Smooth muscle cell (in vitro differentiated cells): ENCODE measurements at regions not wholly inside any gene's neighbourhood (a gene's known extent, or its start where the extent isn't known, plus 50 kb on each side); places are given as distances from the start of the nearest gene placed in this dataset.

Experiments used
- DNase-seq: peaks from one replicate; lab custom pipeline; 2025; ENCODE audit not compliant: unreplicated experiment; lab: John Stamatoyannopoulos, UW
- H2AFZ ChIP-seq: fragments of 200-600 bp; sonication (generic); 2 replicates; pipeline ENCODE4 v1.6.0; 2016; ENCODE audit warnings: antibody characterized with exemption, low read depth, mild to moderate bottlenecking
- H3F3A ChIP-seq: fragments of 200-600 bp; sonication (generic); 2 replicates; pipeline ENCODE4 v1.6.0; 2017; ENCODE audit warnings: antibody characterized with exemption, low read depth
- H3K27ac ChIP-seq: fragments of 200-600 bp; sonication (generic); 2 replicates; pipeline ENCODE4 v1.5.1; 2016; ENCODE audit warnings: low read depth, mild to moderate bottlenecking
- H3K27me3 ChIP-seq: fragments of 200-600 bp; sonication (generic); 2 replicates; pipeline ENCODE4 v1.6.1; 2016; ENCODE audit warnings: low read depth, mild to moderate bottlenecking
- H3K36me3 ChIP-seq: fragments of 200-600 bp; sonication (generic); 2 replicates; pipeline ENCODE4 v1.5.1; 2016; ENCODE audit warnings: low read depth
- H3K4me1 ChIP-seq: fragments of 200-600 bp; sonication (generic); 2 replicates; pipeline ENCODE4 v1.5.1; 2016; ENCODE audit warnings: low read depth
- H3K4me2 ChIP-seq: fragments of 200-600 bp; sonication (generic); 2 replicates; pipeline ENCODE4 v1.6.0; 2016; ENCODE audit warnings: mild to moderate bottlenecking
- H3K4me3 ChIP-seq: fragments of 200-600 bp; sonication (generic); 2 replicates; pipeline ENCODE4 v1.5.1; 2016; ENCODE audit warnings: mild to moderate bottlenecking
- H3K79me2 ChIP-seq: fragments of 200-600 bp; sonication (generic); 2 replicates; pipeline ENCODE4 v1.6.0; 2016; ENCODE audit warnings: low read depth, mild to moderate bottlenecking
- H3K9ac ChIP-seq: fragments of 200-600 bp; sonication (generic); 2 replicates; pipeline ENCODE4 v1.6.0; 2016; ENCODE audit warnings: low read depth
- H3K9me3 ChIP-seq: fragments of 200-600 bp; sonication (generic); replicated peaks from 2 replicates; pipeline ENCODE4 v1.5.1; 2016; ENCODE audit warnings: low read depth
- H4K20me1 ChIP-seq: fragments of 200-600 bp; sonication (generic); 2 replicates; pipeline ENCODE4 v1.6.0; 2016; ENCODE audit warnings: low read depth
- WGBS: methylation state at CpG from one replicate; pipeline ENCODE4 v1.1.7; 2016; ENCODE audit warnings: low lambda C conversion rate; 5-methylcytosine and 5-hydroxymethylcytosine counted together
- TF ChIP-seq, protein P1 (sequence below): fragments of 200-600 bp; sonication (generic); IDR thresholded peaks from 2 replicates; pipeline ENCODE4 v1.5.1; 2017; ENCODE audit warnings: borderline replicate concordance, mild to moderate bottlenecking, antibody characterized with exemption; ENCODE audit not compliant: insufficient read depth, poor library complexity, severe bottlenecking

DNA sequence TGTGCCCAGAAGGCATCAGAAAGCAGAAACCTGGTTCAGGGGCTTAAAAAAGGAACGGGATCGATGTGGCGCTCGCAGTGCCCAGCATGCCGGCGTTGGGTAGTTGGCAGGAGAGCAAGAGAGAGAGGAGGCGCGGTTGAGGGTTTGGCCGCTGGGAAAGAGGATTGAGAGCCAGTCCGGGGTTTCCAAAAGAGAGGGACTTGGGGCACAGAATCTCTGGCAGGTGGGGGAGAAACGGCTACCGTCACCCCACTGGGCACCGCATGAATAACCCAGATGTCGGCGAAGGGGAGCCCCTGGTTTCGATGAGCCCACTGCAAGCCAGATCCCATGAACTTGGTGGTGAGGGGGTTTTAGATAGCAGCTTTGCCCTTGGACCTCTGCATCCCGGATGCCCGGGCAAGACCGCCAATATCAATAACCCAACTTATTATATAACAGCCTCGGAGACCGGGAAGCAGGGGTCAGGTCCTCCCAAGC lies 60.4 kb upstream of the ACOT11 start:
- peak overlapping the region; percentile 85 for H2AFZ ChIP-seq
- no peaks in the 10 kb centered on the region for H3K27me3 ChIP-seq
- peaks cover 28% of the 10 kb centered on the region for H3K4me1 ChIP-seq
- H3K79me2 ChIP-seq, result no peaks in the 10 kb centered on the region
- H3K36me3 ChIP-seq, result no peaks in the 10 kb centered on the region
- H3K4me2 ChIP-seq, result peak overlapping the region; percentile 97
- WGBS, result 20% methylated on average over 21 of the region's 21 CpGs
- H3F3A ChIP-seq, result peaks cover 8% of the 10 kb centered on the region
- H3K4me3 ChIP-seq, result peak overlapping the region; percentile 74
- H4K20me1 ChIP-seq, result no peaks in the 10 kb centered on the region
- no peak overlapping the region for H3K27ac ChIP-seq
- no peaks in the 10 kb centered on the region for H3K9me3 ChIP-seq
- DNase-seq, result no peak
- TF ChIP-seq, protein P1, sequence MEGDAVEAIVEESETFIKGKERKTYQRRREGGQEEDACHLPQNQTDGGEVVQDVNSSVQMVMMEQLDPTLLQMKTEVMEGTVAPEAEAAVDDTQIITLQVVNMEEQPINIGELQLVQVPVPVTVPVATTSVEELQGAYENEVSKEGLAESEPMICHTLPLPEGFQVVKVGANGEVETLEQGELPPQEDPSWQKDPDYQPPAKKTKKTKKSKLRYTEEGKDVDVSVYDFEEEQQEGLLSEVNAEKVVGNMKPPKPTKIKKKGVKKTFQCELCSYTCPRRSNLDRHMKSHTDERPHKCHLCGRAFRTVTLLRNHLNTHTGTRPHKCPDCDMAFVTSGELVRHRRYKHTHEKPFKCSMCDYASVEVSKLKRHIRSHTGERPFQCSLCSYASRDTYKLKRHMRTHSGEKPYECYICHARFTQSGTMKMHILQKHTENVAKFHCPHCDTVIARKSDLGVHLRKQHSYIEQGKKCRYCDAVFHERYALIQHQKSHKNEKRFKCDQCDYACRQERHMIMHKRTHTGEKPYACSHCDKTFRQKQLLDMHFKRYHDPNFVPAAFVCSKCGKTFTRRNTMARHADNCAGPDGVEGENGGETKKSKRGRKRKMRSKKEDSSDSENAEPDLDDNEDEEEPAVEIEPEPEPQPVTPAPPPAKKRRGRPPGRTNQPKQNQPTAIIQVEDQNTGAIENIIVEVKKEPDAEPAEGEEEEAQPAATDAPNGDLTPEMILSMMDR, result no peak
- no peak overlapping the region for H3K9ac ChIP-seq

DNA sequence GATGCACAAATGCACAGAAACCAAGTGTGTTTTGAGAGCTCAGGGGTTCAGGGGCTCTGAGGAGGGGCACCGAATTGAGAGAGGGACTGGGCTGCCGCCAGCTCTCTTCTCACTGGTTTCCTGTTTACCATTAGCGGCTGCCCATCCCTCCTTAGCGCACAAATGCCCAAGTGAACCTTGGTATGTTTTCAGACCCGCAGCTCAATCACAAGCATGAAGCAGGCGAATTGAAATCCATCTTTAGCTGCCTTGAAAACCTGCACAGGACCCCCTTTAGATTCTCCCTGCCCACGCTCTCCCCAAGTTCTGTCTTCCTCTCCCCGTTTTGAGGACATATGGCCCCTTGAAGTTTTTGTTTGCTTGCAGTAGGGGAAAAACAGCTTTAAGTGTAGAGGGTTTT lies 61.1 kb upstream of the ACOT11 start:
- Histone ChIP-seq H4K20me1 (no peaks in the 10 kb centered on the region), H3K79me2 (no peaks in the 10 kb centered on the region), H3K9ac (no peak overlapping the region), H3K27me3 (no peaks in the 10 kb centered on the region), H2AFZ (no peak overlapping the region), H3K4me3 (peak overlapping the region; percentile 74), H3F3A (peaks cover 8% of the 10 kb centered on the region), H3K4me2 (peak overlapping the region; percentile 97), H3K27ac (no peak overlapping the region), H3K9me3 (no peaks in the 10 kb centered on the region), H3K4me1 (peaks cover 28% of the 10 kb centered on the region), H3K36me3 (no peaks in the 10 kb centered on the region)
- 43% methylated on average over 8 of the region's 8 CpGs for WGBS
- TF ChIP-seq, protein P1, result no peak
- DNase-seq, result no peak

DNA sequence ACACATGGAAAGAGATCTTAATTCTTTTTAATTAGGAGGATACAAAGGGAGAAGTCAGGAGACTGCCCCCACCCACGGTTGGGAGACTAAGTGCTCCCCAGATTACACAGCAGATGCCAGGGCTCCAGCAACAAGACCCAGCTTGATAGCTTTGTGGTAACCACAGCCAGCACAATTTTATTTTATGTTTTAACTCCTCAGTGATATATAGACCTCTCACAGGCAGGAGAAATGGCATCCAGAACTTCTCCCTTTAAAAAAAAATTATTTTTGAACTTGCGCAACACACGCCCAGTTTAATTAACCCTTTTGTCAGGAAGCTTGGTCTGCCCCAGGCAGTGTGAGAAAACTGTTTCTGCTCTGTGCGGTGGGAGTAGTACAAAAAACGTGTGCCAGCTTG lies 62.6 kb upstream of the ACOT11 start:
- H3K9me3 ChIP-seq, result no peaks in the 10 kb centered on the region
- peaks cover 8% of the 10 kb centered on the region for H3F3A ChIP-seq
- TF ChIP-seq, protein P1, result no peak
- no peak overlapping the region for H3K4me3 ChIP-seq
- no peaks in the 10 kb centered on the region for H3K79me2 ChIP-seq
- no peak overlapping the region for H3K27ac ChIP-seq
- WGBS, result 63% methylated on average over 5 of the region's 5 CpGs
- peaks cover 25% of the 10 kb centered on the region for H3K4me1 ChIP-seq
- DNase-seq, result no peak
- H3K4me2 ChIP-seq, result peak overlapping the region; percentile 57
- no peaks in the 10 kb centered on the region for H4K20me1 ChIP-seq
- no peaks in the 10 kb centered on the region for H3K36me3 ChIP-seq
- no peaks in the 10 kb centered on the region for H3K27me3 ChIP-seq
- H2AFZ ChIP-seq, result no peak overlapping the region
- no peak overlapping the region for H3K9ac ChIP-seq

DNA sequence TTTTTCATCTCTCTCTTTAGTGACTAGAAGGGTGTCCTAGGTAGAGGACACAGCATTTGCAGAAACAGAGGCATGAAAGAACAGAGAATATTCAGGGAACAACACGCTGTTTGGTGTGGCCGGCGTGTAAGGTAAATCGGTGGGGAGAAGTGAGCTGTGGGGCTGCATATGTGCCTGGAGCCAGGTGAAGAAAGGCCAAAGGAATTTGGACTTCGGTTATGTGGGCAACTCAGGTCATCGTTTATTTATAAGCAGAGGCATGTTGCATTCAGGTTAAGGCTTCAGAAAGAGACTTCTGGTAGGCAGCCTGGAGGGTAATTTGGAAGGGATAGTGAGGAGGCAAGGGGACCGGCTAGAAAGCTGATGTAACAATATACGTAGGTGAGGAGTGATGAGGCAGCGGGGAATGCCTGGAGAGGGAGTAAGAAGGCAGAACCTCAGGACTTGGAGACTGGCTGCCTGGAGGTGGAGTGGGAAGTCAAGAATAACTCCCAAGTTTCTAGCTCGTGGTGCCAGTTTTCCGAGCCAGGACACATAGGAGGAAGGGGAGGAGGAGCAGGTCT lies 64.1 kb upstream of the ACOT11 start:
- Histone ChIP-seq H3K27ac (no peak overlapping the region), H3K4me1 (peaks cover 28% of the 10 kb centered on the region), H3K79me2 (no peaks in the 10 kb centered on the region), H3K36me3 (no peaks in the 10 kb centered on the region), H3K4me2 (no peak overlapping the region), H3K9ac (no peak overlapping the region), H3K9me3 (no peaks in the 10 kb centered on the region), H4K20me1 (no peaks in the 10 kb centered on the region), H3K27me3 (no peaks in the 10 kb centered on the region), H3F3A (no peaks in the 10 kb centered on the region), H3K4me3 (no peak overlapping the region), H2AFZ (no peak overlapping the region)
- DNase-seq, result no peak
- WGBS, result 80% methylated on average over 11 of the region's 11 CpGs
- TF ChIP-seq, protein P1, result no peak
